Activated T-cell treated with anti-CD3 and anti-CD28 coated beads for 1 hour (primary cell): ENCODE measurements at regions not wholly inside any gene's neighbourhood (a gene's known extent, or its start where the extent isn't known, plus 50 kb on each side); places are given as distances from the start of the nearest gene placed in this dataset.
"Not testable (repeated sequence)": the region's sequence is repeated elsewhere in the genome, so short reads cannot be mapped to it uniquely, and the experiment has no call there.

Experiments
- DNase-seq: peaks from one replicate; pipeline ENCODE4 v3.0.0-alpha.2; 2020; ENCODE audit warnings: low read depth

DNA sequence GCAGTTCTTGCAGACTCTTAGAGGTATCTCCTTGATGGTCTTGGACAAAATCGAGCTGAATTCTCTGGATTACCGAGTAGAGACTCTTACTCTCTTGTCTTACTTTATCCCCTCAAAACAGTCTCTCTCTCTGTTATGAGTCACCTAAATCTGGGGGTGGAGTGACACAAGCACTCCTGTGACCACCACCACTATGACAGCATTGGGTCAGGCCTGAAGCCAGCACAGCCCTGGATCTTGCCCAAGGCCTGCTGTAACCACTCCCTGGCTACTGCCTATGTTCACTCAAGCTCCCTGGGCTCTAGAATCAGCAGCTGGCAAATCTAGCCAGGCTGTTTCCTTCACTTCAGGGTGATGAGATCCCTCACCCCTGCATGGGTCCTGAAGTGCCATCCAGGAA, 662.5 kb downstream of the LUZP2 start:
- DNase-seq = no peak

DNA sequence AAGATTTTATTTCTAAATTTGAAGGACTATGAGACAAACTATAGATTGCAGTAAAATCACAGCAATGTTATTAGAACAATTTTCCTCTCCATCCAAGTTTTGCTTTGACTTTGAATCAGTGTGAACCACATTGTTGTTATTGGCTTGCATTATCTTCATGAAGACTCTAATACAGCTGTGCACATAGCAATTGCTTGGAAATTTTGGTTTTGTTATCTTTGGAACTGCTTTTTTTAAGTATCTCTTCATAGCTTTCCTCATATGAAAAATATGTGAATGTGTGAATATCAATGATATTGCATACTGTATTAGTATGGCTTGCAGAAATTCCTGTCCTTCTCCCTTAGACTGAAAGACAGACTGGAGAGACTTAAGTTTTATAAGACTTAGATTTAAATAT, 666.6 kb downstream of the LUZP2 start:
- DNase-seq = no peak

GRCh38 chr11:25180187-25180586, 683.3 kb downstream of the LUZP2 start:
- no peak for DNase-seq

GRCh38 chr11:25183411-25183810, 686.6 kb downstream of the LUZP2 start:
- no peak for DNase-seq

- DNase-seq = no peak
Measured at GRCh38 chr11:25197515-25197914, 700.7 kb downstream of the LUZP2 start.

DNA sequence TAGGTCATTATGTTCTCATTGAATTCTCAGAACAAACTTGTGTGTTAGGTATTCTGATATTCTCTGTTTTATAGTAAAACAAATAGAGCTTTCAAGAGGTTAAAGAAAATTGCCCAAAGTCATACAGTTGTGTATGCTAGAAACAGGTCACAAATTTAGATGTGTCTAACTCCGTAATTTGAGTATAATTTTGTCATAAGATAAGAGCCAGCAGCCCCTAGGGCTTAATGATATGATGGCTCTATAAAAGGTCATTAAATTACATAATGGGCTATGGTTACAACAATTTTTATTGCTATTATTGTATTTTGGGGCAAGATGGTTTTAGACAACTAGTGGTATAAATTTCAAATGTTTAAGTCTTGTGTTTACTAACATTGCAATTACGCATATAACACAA, 701.9 kb downstream of the LUZP2 start:
- no peak for DNase-seq

DNA sequence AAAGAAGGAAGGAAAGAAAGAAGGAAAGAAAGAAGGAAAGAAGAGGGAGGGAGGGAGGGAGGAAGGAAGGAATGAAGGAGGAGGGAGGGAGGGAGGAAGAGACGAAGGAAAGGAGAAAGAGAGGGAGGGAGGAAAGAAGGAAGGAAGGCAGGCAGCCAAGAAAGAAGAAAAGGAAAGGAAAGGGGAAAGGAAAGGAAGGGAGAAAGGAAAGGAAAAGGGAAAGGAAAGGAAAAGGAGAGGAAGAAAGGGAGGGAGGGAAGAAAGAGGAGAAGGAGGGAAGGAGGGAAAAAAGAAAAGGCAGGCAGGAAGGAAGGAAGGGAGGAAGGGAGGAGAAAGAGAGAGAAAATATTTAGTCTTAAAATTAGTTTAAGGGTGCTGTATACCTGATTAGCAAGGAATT, 704.1 kb downstream of the LUZP2 start:
- no peak for DNase-seq

DNA sequence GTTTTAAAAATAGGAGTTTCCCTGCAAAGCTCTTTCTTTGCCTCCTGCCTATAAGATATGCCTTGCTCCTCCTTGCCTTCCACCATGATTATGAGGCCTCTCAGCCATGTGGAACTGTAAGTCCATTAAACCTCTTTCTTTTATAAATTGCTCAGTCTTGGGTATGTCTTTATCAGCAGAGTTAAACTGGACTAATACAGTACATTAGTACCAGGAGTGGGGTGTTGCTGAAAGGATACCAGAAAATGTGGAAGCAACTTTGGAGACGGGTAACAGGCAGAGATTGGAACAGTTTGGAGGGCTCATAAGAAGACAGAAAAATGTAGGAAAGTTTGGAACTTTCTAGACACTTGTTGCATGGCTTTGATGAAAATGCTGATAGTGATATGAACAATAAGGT, 709.9 kb downstream of the LUZP2 start:
- no peak for DNase-seq

GRCh38 chr11:25211635-25212254, 714.9 kb downstream of the LUZP2 start:
- no peak for DNase-seq

GRCh38 chr11:25214535-25215176, 717.8 kb downstream of the LUZP2 start:
- no peak for DNase-seq

- no peak for DNase-seq
Measured at GRCh38 chr11:25218036-25218435, 721.2 kb downstream of the LUZP2 start.

- DNase-seq = no peak
Measured at GRCh38 chr11:25225078-25225477, 728.2 kb downstream of the LUZP2 start.

DNA sequence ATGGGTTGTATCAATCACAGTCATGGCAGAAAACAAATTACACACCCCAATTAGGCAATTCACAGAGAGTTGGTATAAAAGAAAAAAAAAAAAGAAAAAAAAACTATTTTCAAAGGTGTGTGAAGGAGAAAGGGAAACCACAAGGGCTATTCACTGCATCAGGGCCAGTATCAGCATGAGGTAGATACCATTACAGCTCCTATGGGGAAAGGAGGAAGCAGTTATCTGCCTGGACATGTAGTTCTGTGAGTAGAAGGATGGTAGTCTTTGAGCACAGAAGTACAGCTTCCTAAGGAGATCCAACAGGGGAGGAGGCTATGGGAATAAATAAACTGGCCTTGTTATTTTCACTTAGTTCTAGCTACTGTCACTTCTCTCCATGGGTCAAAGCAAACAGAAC, 746.1 kb downstream of the LUZP2 start:
- DNase-seq = no peak

DNA sequence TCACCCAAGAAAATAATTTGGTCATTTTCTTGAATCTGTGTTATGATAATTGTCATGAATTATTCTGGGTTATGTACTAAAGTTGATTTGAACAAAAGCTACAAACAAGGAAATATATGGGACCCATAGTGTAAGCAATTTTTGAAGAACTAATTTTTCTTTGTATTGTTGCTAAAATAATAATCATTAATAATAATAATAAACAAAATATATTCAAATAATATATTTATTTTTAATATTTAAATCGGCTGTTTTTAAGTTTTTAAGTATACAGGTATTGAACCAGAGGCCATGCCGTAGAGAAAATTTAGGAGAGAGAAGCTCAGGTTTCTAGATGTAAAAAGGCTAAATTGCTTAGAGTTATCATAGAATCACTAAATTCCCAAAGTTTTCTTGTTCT, 747.3 kb downstream of the LUZP2 start:
- no peak for DNase-seq

DNA sequence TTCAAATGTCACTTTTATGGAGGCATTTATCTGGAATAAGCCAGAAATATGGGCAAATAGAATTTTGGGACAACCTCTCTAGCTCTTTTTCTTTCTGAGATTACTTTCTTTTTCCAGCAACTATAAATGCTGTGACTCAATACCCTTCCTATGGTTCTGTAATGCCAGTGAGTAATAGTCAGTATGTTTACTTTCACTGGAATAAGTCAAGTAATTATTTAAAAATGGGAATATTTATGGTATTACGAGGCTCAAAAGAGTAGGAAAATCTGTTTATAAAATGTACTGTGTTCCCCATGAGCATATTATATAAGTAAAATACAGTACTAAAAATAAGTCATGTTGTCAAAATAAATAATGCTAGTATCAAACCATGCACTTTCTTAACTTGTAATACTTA, 750.5 kb downstream of the LUZP2 start:
- DNase-seq = no peak

DNA sequence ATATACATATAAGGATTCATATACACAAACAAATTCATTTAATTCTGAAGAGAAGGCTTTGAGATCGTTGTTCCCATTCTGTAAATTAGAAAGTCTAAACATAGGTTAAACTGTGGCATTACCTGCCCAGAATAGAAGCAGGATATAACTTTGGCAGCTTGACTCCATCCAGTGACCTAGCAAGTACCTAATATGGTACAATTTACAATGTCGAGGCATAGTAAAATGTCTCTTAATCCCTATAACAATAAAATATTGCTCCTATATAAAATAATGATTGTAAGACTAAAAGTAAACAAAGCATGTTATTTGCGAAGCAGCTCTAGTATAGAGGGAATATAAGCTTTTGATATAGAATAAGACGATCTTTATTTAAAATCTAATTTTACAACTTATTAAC, 756.0 kb downstream of the LUZP2 start:
- no peak for DNase-seq

- not testable (repeated sequence) for DNase-seq
Measured at GRCh38 chr11:25263861-25264260, 767.0 kb downstream of the LUZP2 start.

DNA sequence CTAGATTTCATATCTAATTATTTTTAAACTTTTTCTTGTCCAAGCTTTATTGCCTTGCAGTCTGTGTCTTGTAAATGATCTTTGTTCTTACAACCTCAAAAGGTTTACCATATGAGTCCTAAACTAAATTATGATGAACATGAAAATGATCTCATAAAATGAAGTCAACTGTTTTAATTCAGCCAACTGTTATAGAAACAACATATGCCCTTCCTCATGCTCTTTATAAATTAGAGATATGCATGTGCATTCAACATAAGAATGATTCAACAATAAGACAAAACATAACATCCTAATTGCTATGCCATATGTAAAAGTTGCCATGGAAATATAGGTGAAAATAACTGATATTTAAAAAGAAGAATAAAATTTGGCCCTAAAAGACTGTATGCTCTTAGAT, 774.4 kb downstream of the LUZP2 start:
- DNase-seq = no peak

GRCh38 chr11:25272214-25272613, 775.4 kb downstream of the LUZP2 start:
- no peak for DNase-seq

GRCh38 chr11:25280821-25281220, 784.0 kb downstream of the LUZP2 start:
- DNase-seq = not testable (repeated sequence)

DNA sequence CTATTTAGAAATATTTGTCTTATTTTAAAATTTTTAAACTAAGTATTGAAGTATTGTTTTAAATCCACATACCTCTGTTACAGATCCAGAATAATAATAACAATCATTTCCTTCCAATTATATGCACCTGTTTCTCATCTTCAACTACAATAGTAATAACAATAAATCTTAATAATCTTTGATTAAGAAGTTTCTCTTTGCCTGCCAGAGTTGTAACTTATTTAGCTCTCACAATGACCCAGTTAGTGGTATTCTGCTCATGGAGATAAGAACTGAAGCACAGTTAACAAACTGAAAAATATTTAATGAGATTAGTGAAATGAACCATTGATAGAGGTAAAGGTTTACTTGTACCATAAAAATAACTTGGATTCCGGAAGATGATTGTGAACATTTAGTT, 796.3 kb downstream of the LUZP2 start:
- DNase-seq = no peak

DNA sequence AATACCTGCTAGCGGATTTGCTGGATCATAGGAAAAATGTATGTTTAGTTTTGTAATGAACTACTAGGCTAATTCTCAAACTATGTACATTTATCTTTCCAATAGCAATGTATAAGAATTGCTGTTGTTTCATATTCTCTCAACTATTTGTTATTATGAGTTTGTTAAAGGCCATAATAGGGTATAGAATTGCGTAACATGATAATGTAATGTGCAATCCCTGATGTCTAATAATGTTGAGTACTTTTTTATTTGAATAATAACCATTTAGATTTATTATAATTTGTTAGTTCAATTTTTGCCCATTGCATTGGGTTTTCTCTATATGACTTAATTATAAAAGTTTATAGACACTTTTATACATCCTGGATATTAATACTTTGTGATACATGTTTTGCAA, 801.6 kb downstream of the LUZP2 start:
- DNase-seq = no peak

GRCh38 chr11:25309818-25310217, 813.0 kb downstream of the LUZP2 start:
- no peak for DNase-seq

DNA sequence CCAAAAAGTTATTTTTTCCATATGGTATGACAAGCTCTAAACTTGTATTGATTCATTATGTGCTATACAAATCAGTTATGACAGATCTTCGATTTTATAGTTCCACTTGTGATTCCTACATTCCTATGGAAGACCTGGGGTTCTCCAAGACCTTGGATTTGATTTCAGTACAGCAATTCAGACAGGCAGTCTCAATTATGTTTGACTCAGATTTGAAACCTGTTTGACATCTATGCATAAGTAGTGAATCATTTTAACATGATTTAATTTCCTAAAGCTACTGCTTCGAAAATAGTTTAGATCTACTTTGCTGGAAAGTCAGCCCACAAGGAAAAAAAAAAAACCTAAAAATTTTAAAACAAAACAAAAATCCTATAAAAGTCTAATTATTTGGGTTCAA, 820.4 kb downstream of the LUZP2 start:
- DNase-seq = no peak
